ENCODE measurements at regions not wholly inside any gene's neighbourhood (a gene's known extent, or its start where the extent isn't known, plus 50 kb on each side); places are given as distances from the start of the nearest gene placed in this dataset.
"Not testable (repeated sequence)": the region's sequence is repeated elsewhere in the genome, so short reads cannot be mapped to it uniquely, and the experiment has no call there.

DNA sequence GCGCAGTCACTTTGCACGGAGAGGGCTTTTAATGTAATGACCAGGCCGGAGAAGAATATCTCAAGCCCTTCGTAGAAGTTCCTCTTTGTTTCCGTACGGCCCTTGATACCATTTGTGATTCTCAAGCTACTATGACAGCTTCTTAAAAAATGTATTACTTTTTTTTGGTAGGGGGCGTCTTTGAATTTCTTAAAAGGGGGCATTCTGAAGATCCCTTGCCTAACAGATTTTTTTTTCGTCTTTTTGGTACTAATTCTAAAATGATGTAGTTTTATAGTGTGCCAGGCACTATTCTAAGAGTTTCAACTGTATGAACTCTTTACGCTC lies 614.0 kb downstream of the MCTP2 start:
- DNase-seq: no peak

GRCh38 chr15:94847325-94847724 lies 616.0 kb downstream of the MCTP2 start:
- DNase-seq: no peak

GRCh38 chr15:94848054-94848453 lies 616.7 kb downstream of the MCTP2 start:
- no peak for DNase-seq

GRCh38 chr15:94855018-94855408 lies 623.7 kb downstream of the MCTP2 start:
- DNase-seq: no peak

GRCh38 chr15:94855409-94856266 lies 624.3 kb downstream of the MCTP2 start:
- DNase-seq: no peak

DNA sequence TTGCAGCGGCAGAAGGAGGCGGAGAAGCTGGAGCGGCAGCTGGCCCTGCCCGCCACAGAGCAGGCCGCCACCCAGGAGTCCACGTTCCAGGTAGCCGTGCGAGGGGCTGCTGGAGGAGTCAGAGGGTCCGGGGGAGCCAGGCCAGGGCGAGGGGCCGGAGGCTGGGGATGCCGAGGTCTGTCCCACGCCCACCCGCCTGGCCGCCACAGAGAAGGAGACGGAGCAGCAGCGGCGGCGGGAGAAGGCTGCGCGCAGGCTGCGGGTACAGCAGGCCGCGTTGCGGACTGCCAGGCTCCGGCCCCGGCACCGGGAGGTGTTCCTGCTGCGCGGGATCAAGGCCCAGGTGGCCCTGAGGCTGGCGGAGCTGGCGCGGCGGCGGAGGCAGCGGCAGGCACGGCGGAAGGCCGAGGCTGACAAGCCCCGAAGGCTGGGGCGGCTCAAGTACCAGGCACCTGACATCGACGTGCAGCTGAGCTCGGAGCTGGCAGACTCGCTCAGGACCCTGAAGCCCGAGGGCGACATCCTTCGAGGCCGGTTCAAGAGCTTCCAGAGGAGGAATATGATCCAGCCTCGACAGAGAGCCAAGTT lies 625.0 kb downstream of the MCTP2 start:
- no peak for DNase-seq

DNA sequence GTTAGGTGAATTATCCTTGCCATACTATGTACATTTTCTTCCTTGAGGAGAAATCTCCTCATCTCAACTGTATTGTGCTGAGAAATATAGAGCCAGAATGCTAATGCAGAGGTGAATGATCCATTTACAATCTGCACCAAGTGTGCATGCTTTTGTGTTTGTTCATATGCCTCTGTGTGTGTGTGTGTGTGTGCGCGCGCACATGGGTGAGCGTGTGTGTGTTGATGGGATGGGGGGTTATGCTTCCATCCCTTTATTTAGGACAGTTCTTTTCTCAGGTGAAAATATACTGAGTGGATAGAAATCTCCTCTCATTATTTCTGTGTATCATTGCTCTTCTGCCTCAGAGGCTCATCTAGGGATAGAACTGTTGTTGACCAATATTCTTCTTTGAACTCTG lies 626.1 kb downstream of the MCTP2 start:
- no peak for DNase-seq

GRCh38 chr15:94858011-94858410 lies 626.6 kb downstream of the MCTP2 start:
- DNase-seq: no peak

DNA sequence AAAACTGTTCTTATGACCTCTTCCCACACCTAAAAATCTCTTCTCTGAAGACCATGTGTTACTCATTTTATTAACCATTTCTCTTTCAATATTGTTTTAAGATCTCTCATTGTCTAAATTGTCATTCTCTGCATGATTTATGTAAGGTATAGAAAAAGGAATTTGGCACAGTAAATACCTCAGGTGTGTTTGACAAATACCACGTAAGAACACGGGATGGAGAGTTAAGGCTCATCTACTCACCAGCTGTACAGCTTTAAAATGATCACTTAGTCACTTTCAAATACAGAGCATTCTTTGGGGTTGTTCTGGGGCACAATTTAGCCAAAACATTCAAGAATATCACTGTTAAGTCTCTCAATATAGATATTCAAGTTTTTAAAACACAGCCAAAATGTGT lies 627.1 kb downstream of the MCTP2 start:
- DNase-seq: no peak

GRCh38 chr15:94858920-94859319 lies 627.6 kb downstream of the MCTP2 start:
- no peak for DNase-seq

DNA sequence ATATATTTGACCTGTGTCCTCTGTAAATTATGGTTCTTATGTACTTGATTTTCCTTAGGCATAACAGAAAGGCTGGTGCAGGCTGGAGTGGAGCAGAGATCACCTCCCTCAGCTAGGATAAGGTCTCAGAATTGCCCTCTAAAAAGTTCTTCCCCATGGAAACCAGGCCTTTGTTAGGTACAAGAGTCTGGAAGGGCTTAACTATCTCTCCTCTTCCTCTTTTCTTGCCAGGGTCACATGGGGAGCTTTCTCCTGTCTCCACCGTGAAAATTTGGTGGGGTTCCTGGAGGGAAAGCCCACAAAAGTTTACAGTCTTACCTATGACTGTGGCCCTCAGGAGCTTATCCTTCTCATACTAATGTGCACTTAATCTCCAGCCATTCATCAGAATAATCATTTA lies 633.2 kb downstream of the MCTP2 start:
- no peak for DNase-seq

DNA sequence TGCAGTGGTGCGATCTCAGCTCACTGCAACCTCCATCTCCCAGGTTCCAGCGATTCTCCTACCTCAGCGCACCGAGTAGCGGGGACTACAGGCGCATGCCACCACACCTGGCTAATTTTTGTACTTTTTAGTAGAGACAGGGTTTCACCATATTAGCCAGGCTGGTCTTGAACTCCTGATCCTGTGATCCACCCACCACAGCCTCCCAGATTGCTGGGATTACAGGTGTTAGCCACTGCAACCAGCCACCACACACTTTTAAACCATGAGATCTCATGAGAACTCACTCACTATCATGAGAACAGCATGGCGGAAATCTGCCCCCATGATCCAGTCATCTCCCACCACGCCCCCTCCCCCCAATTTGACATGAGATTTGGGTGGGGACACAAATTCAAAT lies 636.9 kb downstream of the MCTP2 start:
- DNase-seq: not testable (repeated sequence)

DNA sequence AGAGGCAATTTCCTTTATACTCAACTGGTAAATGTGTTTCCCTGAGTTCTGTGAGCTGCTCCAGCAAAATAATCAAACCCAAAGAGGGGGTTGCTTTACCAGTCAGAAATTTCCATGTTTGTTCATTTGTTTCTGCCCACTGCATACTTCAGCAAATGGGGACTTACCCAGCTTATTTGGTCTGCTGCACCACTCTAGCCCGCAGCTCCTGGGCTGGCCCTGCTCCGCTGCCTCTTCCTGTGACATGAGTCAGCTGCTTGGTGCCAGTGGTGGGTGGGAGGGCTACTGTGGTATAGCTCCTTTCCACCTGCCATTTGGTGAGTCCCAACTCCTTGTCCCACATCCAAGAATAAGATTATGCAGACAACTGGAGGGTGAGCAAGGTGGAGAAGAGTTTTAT lies 644.2 kb downstream of the MCTP2 start:
- no peak for DNase-seq

DNA sequence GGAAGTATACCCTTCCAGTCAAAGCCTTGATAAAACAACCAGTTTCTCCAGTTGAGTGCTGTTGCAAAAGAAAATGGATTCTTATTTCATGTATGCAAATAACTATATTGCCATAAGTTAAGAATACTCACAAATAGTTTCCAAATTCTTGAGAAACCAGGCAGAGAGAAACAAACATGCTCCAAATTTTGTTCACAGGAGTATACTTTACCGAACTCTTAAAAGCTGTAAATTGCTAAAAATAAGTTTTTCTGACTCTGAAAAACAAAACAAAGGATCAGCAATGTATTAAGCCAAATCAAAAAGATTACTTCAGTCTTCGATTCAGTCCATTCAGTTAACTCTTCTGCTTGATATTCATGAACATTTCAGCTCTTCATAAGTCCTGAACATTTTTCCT lies 646.5 kb downstream of the MCTP2 start:
- DNase-seq: no peak

- no peak for DNase-seq
These were observed 650.8 kb downstream of the MCTP2 start for GRCh38 chr15:94882071-94882712.

DNA sequence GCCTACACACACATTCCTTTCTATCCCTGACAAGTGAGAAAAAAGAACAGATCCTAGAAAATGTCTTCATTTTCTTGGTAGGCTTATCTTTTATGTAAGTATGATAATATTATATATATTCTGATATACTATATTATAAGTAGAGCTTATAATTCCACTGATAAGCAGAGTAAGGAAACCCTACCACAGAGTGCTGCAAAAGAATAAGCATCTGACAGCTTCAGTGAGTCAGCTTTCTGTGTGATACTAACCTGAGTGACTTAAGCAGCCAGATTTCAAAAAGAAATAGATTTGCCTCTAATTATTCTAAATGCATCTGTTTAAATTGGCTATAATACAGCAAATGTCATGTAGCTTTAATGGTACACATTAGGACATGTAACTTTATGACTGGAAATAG lies 656.0 kb downstream of the MCTP2 start:
- DNase-seq: no peak

- DNase-seq: no peak
These were observed 657.8 kb downstream of the MCTP2 start for GRCh38 chr15:94889153-94889552.

- DNase-seq: no peak
These were observed 661.7 kb downstream of the MCTP2 start for GRCh38 chr15:94893091-94893490.

DNA sequence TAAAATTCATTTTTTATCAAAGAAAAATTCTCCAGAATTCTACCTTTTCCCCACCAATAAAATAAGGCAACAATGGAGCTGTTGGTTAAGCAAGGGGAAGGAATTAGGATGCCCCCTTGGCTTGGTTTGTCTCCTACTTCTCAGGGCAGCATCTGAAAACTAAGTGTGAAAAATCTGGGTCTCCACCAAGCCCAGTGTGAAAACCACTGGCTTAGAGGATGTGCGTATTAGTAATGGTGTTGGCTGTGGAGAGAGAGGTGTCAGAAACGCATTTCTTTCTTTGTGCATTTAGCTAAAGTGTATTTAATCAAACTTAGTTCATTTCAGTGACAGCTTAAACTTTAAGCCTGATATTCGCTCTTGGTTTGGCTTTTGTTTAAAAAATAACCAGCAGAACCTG lies 662.7 kb downstream of the MCTP2 start:
- no peak for DNase-seq

GRCh38 chr15:94909510-94909909 lies 678.1 kb downstream of the MCTP2 start:
- no peak for DNase-seq

- DNase-seq: no peak
These were observed 678.8 kb downstream of the MCTP2 start for GRCh38 chr15:94910166-94910565.

GRCh38 chr15:94912760-94913159 lies 681.4 kb downstream of the MCTP2 start:
- DNase-seq: no peak

GRCh38 chr15:94917068-94917467 lies 685.7 kb downstream of the MCTP2 start:
- no peak for DNase-seq

- no peak for DNase-seq
These were observed 690.6 kb downstream of the MCTP2 start for GRCh38 chr15:94921936-94922335.
